ENCODE measurements at regions not wholly inside any gene's neighbourhood (a gene's known extent, or its start where the extent isn't known, plus 50 kb on each side); places are given as distances from the start of the nearest gene placed in this dataset.
"Not testable (repeated sequence)": the region's sequence is repeated elsewhere in the genome, so short reads cannot be mapped to it uniquely, and the experiment has no call there.

- peak in 6 of 51 donors; percentile 3 to 59 (median 16) for DNase-seq
Measured at GRCh38 chr9:78438211-78438610, 141.3 kb downstream of the PSAT1 start.

GRCh38 chr9:78438780-78439179 lies 141.9 kb downstream of the PSAT1 start:
- DNase-seq, result no peak

DNA sequence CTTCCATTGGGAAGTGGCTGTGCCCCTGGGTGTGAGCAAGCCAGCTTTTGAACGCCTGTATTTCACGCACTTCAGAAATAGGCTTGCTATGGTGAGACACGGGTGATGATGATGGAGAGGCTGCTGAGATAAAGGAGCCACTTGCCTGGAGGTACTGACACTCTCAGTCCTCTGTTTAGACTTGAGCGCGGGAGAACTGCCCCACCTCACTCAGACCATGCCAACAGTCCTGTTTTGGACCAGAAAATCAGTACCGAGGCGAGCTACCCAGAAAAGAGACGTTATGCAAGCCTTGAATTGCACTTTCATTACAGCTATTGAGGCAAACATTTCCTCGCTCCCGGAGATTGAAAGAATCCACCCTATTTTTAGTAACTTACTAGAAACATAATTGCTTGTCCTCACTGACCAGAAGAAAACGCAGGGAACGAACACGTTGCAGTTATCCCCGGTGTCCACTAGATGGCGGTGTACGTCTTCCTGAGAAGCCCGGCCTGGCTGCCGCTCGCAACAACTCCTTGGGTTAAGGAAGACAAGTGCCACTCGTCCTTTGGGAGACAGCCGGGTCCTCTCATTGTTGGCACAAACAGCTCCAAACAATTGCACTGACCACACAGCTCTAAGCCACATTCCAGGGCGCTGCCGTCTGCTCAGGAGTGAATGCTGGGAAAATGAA lies 142.4 kb downstream of the PSAT1 start:
- DNase-seq, result peak in 50 of 51 donors; percentile 10 to 90 (median 74)

- peak in 1 of 51 donors; percentile 9 for DNase-seq
Measured at GRCh38 chr9:78439866-78440830, 143.2 kb downstream of the PSAT1 start.

DNA sequence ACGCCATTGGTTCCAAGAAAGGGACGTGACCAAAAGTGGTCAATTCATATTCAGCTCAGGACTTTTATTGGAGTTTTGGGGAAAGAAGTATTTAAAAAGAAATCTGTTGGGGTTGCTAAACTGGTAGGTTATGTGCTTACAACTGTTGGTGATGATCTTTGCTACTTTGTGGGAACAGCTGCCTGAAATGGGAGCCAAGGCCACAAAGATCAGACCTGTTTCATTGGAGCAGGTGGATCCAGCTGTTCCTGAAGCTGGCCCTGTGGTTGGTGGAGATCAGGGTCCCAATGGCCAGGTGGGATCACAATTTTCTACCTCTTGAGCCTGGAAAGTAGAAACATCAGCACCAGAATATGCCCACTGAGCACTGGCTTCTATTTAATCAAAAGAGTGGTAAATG lies 144.5 kb downstream of the PSAT1 start:
- DNase-seq, result no peak

- no peak for DNase-seq
Measured at GRCh38 chr9:78441822-78442431, 145.0 kb downstream of the PSAT1 start.

DNA sequence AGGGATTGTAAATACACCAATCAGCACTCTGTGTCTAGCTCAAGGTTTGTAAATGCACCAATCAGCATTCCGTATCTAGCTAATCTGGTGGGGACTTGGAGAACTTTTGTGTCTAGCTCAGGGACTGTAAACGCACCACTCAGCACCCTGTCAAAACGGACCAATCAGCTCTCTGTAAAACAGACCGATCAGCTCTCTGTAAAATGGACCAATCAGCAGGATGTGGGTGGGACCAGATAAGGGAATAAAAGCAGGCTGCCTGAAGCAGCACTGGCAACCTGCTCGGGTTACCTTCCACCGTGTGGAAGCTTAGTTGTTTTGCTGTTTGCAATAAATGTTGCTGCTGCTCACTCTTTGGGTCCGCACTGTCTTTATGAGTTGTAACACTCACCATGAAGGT lies 145.7 kb downstream of the PSAT1 start:
- not testable (repeated sequence) for DNase-seq

GRCh38 chr9:78443946-78444345 lies 147.0 kb downstream of the PSAT1 start:
- no peak for DNase-seq

- DNase-seq, result no peak
Measured at GRCh38 chr9:78448960-78449673, 152.2 kb downstream of the PSAT1 start.

- DNase-seq, result no peak
Measured at GRCh38 chr9:78453450-78453849, 156.5 kb downstream of the PSAT1 start.

DNA sequence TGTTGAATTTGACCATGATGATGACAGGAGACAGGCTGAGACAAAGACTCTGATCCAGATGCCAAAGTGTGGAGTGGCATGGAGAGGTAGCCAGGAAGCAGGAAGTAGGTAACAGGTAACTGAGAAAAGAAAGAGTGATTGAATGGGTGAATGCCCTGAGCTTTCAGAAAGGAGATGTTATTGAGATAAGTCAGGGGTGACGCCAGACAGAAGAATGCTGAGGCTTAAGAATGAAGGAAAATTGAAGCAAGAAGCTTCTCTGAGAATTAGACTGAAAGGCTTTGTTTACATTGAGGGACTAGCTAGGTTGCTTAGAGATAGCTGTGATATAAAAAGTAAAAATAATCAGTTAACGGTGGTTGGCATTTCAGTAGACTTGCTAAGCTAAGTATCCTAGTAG lies 165.7 kb downstream of the PSAT1 start:
- no peak for DNase-seq

DNA sequence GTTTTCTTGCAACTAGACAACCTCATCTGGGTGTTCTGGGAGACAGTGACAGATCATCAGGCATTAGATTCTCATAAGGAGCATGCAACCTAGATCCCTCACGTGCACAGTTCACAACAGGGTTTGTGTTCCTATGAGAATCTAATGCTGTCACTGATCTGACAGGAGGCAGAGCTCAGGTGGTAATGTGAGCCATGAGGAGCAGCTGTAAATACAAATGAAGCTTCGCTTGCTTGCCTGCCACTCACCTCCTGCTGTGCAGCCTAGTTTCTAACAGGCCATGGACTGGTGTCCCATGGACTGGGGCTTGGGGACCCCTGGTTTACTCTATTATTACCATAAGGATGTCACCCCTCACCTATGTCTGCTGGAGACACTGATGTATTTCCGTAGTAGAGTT lies 166.8 kb downstream of the PSAT1 start:
- no peak for DNase-seq

DNA sequence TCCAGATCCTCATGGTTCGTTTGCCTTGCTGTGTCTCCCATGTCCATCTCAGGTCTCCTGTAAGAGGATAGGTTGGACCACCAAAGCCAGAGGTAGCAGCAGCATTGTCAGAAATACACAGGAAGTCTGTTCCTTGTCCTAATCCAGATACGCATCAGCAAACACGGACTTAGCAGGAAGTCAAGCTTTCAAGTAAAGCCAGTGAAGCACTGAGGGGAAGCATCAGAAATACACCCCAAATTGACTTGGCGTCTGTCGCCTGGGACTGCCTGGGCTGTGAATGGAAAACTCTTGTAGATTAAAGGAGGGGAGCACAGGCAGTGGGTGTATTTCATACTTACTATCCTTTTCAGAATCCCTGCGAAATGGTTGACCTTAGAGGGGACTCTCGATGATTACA lies 171.3 kb downstream of the PSAT1 start:
- no peak for DNase-seq

DNA sequence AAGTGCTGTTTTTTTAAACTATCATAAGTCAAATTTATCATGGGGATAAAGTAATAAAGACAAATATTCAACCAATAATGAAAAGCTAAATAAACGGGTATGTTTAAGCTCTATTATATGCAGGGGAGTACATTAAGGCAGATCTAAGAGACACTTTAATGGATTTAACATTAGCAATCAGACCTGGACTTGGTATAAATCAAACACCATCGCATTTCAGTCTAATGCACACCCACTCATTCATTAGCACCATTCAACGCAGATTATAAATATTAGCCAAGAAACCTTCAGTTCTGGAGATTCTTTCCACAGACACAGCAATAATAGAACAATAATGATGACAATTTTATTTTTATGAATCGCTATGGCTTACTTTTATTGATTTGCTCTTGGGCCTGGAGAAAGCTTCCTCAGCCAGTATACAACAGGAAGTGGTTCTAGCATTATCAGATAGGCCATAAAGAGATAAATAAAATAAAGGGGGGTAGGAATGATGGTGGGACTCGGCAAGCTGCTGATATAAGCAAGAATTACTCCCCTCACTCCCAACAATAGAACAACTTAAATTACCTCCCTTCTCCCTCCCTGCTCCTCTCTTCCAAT lies 172.2 kb downstream of the PSAT1 start:
- DNase-seq, result no peak

GRCh38 chr9:78470216-78470615 lies 173.3 kb downstream of the PSAT1 start:
- DNase-seq, result no peak

GRCh38 chr9:78470741-78471140 lies 173.8 kb downstream of the PSAT1 start:
- no peak for DNase-seq

DNA sequence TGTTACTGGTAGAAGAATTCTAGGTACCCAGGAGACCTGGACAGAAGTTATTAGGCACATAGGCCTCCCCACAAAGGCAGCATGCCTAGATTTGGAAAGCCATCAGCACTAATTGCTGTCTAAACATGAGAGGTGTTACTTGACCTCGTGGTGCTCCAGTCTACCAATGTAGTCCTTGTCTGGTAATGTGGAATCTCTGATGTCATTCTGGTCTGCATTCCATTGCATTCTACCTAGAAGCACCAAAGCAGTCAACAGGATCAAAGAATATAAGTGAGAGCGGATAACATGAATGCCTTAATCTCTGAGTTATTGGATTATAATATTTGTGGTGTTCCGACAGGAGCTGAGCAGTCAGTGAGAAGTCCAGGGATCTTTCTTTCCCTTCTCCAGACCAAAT lies 175.2 kb downstream of the PSAT1 start:
- DNase-seq, result no peak

DNA sequence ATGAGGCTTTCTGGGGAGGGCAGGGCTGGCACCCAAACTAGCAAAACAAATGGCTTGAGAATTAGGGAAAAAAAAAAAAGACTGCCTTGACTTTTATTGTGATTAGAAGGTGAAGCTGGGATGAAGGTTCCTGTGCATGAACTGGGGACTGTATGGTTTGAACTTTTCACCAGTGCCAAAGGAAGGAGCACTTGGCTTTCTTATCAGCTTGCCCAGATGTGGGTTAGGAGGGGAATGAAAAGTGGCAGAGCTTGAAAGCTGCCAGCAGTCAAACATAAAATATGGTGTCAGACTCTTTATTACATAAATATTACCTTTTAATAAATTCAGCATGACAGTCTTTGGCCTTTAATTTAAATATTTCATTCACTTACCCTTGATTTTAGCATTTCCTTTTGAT lies 182.5 kb downstream of the PSAT1 start:
- no peak for DNase-seq

GRCh38 chr9:78486661-78487060 lies 189.7 kb downstream of the PSAT1 start:
- no peak for DNase-seq

GRCh38 chr9:78490231-78490630 lies 193.3 kb downstream of the PSAT1 start:
- no peak for DNase-seq

DNA sequence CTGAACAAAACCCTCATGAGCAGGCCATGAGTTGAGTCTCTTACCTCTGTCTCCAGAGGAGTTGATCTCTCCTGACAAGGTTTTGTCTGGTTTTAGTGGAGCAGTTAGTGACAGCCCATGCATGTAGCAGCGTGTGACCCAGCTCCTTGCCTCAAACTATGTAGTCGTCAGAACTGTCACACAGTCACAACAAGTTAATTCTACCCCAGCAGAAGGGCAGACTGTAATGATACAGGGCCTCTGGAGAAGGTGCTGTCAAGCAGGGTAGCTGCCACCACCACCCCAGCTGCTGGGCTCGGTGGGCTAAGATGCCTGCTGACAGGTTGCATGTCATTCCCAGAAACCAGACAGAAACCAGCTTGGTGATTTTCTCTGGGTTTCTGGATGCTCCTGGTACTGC lies 194.5 kb downstream of the PSAT1 start:
- DNase-seq, result no peak
